IPS DF 4.7 (cell line): ENCODE measurements at regions not wholly inside any gene's neighbourhood (a gene's known extent, or its start where the extent isn't known, plus 50 kb on each side); places are given as distances from the start of the nearest gene placed in this dataset.
"Not testable (repeated sequence)": the region's sequence is repeated elsewhere in the genome, so short reads cannot be mapped to it uniquely, and the experiment has no call there.

Experiments
- DNase-seq: peaks from one replicate; pipeline ENCODE4 v3.0.0-alpha.2; 2013; ENCODE audit warnings: low spot score; ENCODE audit errors: extremely low read depth

DNA sequence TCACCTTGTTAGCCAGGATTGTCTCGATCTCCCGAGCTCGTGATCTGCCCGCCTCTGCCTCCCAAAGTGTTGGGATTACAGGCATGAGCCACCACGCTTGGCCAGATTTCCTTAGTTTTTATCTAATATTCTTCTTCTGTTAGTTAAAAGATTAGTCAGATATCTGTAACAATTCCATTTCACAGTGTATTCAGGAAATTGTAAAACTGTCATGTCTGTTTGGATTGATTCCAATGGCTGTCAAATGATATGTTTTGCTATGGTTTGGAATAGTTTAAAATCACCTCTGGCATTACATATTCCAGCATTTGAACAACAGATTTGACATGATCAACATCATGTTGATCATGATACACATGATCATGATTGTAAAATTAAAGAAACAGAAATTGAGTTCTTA lies 193.6 kb upstream of the DAB2 start:
- no peak for DNase-seq

DNA sequence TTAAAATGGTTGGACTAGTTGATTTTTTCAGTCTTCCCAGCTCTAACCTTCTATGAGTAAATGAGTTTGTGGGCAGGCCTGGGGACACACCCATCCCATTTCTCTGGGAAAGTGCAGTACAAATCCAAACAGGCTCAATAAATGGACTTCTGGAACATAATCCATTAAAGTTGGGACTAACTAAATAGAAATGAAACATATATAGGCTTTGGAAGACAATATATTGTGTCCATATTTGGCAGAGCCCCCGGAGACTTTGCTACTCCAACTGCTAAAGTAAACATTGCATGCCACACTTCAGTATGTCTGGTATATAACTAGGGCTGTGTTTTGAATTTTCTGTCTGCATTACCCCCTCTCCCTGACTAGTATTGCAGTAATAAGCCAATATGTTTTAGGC lies 191.4 kb upstream of the DAB2 start:
- no peak for DNase-seq

DNA sequence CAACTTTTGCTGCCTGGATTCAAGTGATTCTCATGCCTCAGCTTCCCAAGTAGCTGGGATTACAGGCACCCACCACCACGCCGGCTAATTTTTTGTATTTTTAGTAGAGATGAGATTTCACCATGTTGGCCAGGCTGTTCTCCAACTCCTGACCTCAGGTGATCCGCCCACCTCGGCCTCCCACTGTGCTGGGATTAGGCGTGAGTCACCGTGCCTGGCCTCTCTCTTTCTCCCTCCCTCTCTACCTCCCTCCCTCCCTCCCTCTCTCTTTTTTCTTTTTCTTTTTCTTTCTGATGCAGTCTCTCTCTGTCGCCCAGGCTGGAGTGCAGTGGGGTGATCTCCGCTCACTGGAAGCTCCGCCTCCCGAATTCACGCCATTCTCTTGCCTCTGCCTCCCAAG lies 186.3 kb upstream of the DAB2 start:
- not testable (repeated sequence) for DNase-seq

GRCh38 chr5:39608024-39608423 lies 183.2 kb upstream of the DAB2 start:
- DNase-seq = no peak

- DNase-seq = no peak
Measured at GRCh38 chr5:39606591-39606990, 181.8 kb upstream of the DAB2 start.

- no peak for DNase-seq
Measured at GRCh38 chr5:39605588-39606575, 181.1 kb upstream of the DAB2 start.

DNA sequence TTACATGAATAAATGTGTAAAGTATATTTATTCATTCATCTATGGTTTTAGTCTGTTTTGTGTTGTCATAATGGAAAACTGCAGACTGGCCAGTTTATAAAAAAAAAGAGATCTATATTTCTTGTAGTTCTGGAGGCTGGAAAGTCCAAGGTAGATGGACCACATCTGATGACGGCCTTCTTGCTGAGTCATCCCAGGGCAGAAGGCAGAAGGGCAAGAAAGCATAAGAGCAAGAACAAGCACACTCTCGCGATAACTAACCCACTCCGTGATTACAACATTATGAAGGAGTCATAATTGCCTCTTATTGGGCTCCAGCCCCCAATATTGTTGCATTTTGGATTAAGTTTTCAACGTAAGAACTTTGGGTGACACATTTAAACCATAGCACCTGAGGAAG lies 180.4 kb upstream of the DAB2 start:
- DNase-seq = no peak

GRCh38 chr5:39604491-39604890 lies 179.7 kb upstream of the DAB2 start:
- no peak for DNase-seq

DNA sequence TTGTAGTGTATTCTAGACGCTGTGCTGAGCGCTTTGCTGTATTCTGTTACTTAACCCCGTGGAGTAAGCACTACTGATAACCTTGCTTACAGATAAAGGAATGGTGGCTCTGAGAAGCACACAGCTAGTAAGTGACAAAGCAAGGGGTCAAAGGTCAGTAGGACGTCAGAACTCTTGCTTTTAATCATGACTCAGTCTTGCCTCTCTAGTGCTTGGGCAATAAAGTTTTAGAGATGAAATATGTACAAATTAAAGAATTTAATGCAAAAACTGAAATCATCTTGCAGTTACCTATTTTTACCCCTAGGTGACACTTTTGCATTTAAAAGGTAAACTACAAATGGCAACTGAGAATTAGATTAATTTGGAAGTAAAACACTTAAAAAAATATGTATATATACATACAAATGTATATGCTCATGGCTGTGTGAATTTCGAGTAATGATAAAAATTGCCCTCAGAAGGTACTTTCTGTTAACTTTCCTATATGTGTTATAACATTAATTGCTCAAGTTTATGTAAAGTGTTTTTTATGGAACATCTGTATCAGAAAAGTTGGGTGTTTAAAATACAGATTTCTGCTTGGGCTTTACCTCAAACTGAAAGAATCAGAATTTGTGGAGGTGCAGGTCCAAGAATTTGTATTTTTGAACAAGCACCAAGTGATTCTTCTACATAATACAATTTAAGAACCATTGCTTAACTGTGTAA lies 175.1 kb upstream of the DAB2 start:
- no peak for DNase-seq

DNA sequence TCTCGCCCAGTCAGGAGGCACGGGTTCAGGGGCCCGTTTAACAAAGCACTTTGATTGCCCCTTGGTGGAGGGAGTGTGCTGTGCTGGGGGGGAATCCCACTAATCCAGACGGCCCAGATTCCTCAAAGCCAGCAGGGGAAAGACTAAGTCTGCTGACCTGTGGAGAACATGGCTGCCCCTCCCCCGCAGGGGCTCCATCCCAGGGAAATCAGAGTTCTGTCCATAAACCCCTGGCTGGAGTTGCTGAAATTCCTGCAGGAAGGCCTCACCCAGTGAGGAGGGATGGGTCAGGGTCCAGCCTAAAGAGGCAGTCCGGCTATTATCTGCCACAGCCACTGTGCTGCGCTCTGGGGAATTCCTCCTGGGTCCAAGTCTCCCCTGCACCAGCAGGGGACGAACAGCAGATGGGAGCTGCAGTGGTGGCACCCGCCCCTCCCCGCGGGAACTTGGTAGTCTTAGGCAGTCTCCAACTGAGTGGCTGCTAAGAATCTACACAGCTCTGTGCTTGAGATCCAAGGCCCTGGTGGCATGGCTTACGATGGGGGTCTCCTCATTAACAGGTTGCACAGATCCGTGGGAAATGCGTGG lies 174.0 kb upstream of the DAB2 start:
- no peak for DNase-seq

GRCh38 chr5:39588179-39588578 lies 163.4 kb upstream of the DAB2 start:
- no peak for DNase-seq

DNA sequence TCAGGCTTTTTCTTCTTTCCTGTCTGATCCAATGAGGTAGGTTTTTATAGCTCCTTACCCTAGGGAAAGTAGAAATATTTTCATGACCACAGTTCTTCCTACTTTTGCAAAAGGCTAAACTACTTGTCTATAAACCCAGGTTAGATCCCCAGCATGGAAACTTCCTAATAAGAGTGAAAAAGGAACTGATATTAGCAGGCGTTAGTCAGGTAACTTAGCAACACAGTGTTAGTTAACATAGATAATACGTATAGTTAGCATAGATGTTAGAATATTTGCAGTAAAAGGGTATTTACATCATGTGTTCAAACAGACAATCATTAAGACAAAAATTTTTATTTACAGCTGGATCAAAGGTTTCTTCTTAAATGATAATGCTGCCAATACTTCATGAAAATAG lies 162.9 kb upstream of the DAB2 start:
- DNase-seq = no peak

- DNase-seq = no peak
Measured at GRCh38 chr5:39586185-39586584, 161.4 kb upstream of the DAB2 start.

DNA sequence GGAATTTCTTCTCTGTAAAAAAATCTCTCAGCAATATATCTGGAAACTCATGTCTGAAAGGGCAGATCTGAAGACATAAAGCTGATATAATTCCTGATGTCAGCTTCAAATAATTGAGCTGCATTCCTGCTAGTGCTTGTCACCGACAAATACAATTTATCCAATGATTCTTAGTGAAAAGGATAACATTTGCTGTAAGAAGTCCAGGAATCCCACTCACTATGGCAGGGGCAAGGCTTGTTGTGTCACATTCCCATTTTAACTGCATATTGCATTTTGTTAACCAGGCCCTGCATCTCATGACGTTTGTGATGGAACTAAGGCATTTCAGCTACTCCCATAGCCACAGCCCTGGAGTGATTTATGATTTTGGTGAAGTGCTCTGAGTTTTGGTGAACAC lies 160.1 kb upstream of the DAB2 start:
- no peak for DNase-seq

GRCh38 chr5:39580702-39581453 lies 156.1 kb upstream of the DAB2 start:
- no peak for DNase-seq

DNA sequence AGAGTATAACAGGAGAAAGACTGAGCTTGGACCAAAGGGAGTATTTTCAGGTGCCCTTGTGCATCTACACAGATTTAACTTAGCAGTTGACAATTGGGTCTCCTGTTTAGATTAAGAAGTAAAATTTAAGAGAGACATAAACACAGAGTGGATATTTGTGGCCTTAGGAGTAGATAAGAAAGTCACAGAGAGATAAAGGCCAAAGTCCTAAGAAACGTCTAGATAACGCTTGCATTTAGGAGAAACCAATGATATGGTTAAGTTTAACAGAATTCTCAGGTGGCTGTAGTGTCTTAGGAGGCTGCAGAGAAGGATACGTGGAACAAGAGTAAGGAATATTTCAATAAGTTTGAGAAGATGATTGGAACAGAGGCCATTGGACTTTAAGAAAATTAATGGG lies 155.0 kb upstream of the DAB2 start:
- no peak for DNase-seq

- DNase-seq = no peak
Measured at GRCh38 chr5:39578887-39579497, 154.2 kb upstream of the DAB2 start.

DNA sequence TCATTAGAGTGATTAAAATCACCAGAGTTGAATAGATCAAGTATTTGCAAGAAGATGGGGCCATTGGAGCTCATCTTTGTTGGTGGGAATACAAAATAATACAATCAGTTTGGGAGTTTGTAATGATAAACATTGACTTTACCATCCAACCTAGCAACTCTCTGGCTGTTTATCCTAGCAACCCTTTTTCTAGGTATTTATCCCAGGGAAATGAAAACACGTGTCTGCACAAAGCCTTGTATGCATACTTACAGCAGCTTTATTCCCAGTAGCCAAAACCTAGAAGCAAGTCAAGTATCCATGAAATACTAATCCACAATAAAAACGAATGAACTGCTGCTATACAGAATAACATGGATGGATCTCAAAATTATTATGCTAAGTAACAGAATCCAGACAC lies 152.7 kb upstream of the DAB2 start:
- DNase-seq = no peak

GRCh38 chr5:39570403-39571027 lies 145.7 kb upstream of the DAB2 start:
- DNase-seq = no peak

- DNase-seq = no peak
Measured at GRCh38 chr5:39569857-39570256, 145.1 kb upstream of the DAB2 start.

DNA sequence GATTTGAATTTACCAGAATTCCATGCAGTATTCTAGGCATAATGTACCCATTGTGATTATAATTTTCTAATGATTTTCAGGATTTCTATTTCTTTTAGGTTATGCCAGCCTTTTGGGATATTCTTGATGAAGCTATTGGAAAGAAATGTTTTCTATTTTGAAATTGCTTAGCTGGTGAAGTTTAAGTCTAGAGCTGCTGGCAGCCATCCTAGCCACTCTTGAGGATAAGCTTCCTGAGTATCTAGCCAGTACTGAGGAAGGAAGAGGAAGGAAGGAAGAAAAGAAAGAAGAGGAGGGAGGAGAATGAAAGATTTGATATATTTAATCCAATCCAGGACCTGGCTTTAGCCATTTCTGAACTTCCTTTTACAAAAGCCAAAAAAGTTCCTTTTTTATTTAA lies 142.1 kb upstream of the DAB2 start:
- DNase-seq = no peak
